ENCODE measurements at regions not wholly inside any gene's neighbourhood (a gene's known extent, or its start where the extent isn't known, plus 50 kb on each side); places are given as distances from the start of the nearest gene placed in this dataset.

GRCh38 chr9:87013490-87013889 lies 66.2 kb upstream of the GAS1 start:
- H3K4me2 ChIP-seq (ENCODE audit: low read length), result no peak overlapping the region
- ChIA-PET POLR2A (ENCODE audit: unreplicated experiment) (no interaction called here), CTCF (no interaction called here)
- H3K9me2 ChIP-seq (replicated peaks; ENCODE audit: low read length), result no peaks in the 10 kb centered on the region
- no peak overlapping the region for H3K9ac ChIP-seq (ENCODE audit: low read length)
- TF ChIP-seq, protein P1, sequence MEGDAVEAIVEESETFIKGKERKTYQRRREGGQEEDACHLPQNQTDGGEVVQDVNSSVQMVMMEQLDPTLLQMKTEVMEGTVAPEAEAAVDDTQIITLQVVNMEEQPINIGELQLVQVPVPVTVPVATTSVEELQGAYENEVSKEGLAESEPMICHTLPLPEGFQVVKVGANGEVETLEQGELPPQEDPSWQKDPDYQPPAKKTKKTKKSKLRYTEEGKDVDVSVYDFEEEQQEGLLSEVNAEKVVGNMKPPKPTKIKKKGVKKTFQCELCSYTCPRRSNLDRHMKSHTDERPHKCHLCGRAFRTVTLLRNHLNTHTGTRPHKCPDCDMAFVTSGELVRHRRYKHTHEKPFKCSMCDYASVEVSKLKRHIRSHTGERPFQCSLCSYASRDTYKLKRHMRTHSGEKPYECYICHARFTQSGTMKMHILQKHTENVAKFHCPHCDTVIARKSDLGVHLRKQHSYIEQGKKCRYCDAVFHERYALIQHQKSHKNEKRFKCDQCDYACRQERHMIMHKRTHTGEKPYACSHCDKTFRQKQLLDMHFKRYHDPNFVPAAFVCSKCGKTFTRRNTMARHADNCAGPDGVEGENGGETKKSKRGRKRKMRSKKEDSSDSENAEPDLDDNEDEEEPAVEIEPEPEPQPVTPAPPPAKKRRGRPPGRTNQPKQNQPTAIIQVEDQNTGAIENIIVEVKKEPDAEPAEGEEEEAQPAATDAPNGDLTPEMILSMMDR (conservative IDR thresholded peaks at IDR 0.05; ENCODE audit: low read depth, low read length), result no peak
- TF ChIP-seq EZH2phosphoT487 (IDR thresholded peaks at IDR 0.05; ENCODE audit: borderline replicate concordance, low read length), result no peak
- TF ChIP-seq EZH2 (IDR thresholded peaks at IDR 0.05; ENCODE audit: low read length, unreplicated experiment), result no peak
- no peak overlapping the region for H2AFZ ChIP-seq (ENCODE audit: low read length)
- no peaks in the 10 kb centered on the region for H3K9me3 ChIP-seq (ENCODE audit: low read length)
- H3K4me3 ChIP-seq (ENCODE audit: low read length), result no peak overlapping the region
- H3F3A ChIP-seq (ENCODE audit: low read length, unreplicated experiment), result no peaks in the 10 kb centered on the region
- H3K4me1 ChIP-seq (ENCODE audit: insufficient read depth, low read length), result no peaks in the 10 kb centered on the region
- no peaks in the 10 kb centered on the region for H3K27me3 ChIP-seq (ENCODE audit: low read length)
- DNase-seq (no peak), ATAC-seq (no peak)
- no peaks in the 10 kb centered on the region for H4K20me1 ChIP-seq (ENCODE audit: low read length)
- H3K36me3 ChIP-seq (ENCODE audit: low read depth, low read length), result no peaks in the 10 kb centered on the region
- no peak overlapping the region for H3K27ac ChIP-seq (ENCODE audit: low read length)
- intact Hi-C loops (cut with micrococcal nuclease), result no loop called here
- no TSS peak for BruUV-seq (replicated peaks)
- H3K79me2 ChIP-seq (ENCODE audit: low read length), result no peaks in the 10 kb centered on the region

DNA sequence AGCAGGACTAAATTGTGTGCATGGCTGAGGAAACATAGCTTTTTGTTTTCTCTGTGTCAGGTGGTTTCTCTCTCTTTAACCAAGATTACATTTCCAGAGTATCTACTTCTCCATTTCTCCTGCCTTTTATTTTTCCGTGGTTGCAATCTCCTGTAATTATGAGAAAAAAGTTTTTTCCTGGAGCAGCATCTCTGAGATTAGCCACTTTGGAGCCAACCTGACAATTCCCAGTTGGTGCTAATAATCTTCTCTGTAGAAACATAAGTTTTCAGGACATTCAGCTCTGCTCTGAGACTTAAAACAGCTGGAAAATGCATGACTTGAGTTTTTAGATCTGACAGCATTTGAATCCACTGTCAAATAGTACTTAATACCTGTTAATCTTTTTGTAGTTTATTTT lies 67.1 kb upstream of the GAS1 start:
- no peaks in the 10 kb centered on the region for H3F3A ChIP-seq (ENCODE audit: low read length, unreplicated experiment)
- no peaks in the 10 kb centered on the region for H3K27me3 ChIP-seq (ENCODE audit: low read length)
- H3K4me3 ChIP-seq (ENCODE audit: low read length), result no peak overlapping the region
- intact Hi-C loops (cut with micrococcal nuclease), result no loop called here
- no peak overlapping the region for H2AFZ ChIP-seq (ENCODE audit: low read length)
- ATAC-seq (no peak), DNase-seq (no peak)
- H3K27ac ChIP-seq (ENCODE audit: low read length), result no peak overlapping the region
- no peak overlapping the region for H3K9ac ChIP-seq (ENCODE audit: low read length)
- no peaks in the 10 kb centered on the region for H3K9me3 ChIP-seq (ENCODE audit: low read length)
- H3K36me3 ChIP-seq (ENCODE audit: low read depth, low read length), result no peaks in the 10 kb centered on the region
- ChIA-PET CTCF (no interaction called here), POLR2A (ENCODE audit: unreplicated experiment) (no interaction called here)
- no peak overlapping the region for H3K4me2 ChIP-seq (ENCODE audit: low read length)
- H3K9me2 ChIP-seq (replicated peaks; ENCODE audit: low read length), result no peaks in the 10 kb centered on the region
- no peaks in the 10 kb centered on the region for H3K4me1 ChIP-seq (ENCODE audit: insufficient read depth, low read length)
- no peaks in the 10 kb centered on the region for H3K79me2 ChIP-seq (ENCODE audit: low read length)
- no peaks in the 10 kb centered on the region for H4K20me1 ChIP-seq (ENCODE audit: low read length)
- BruUV-seq (replicated peaks), result no TSS peak
- TF ChIP-seq EZH2phosphoT487 (IDR thresholded peaks at IDR 0.05; ENCODE audit: borderline replicate concordance, low read length), result no peak
- TF ChIP-seq, protein P1 (conservative IDR thresholded peaks at IDR 0.05; ENCODE audit: low read depth, low read length), result no peak
- TF ChIP-seq EZH2 (IDR thresholded peaks at IDR 0.05; ENCODE audit: low read length, unreplicated experiment), result no peak

- Histone ChIP-seq H3K9me3 (ENCODE audit: low read length) (no peaks in the 10 kb centered on the region), H3K36me3 (ENCODE audit: low read depth, low read length) (no peaks in the 10 kb centered on the region), H3K9me2 (replicated peaks; ENCODE audit: low read length) (no peaks in the 10 kb centered on the region), H3F3A (ENCODE audit: low read length, unreplicated experiment) (no peaks in the 10 kb centered on the region), H3K27ac (ENCODE audit: low read length) (no peak overlapping the region), H3K4me1 (ENCODE audit: insufficient read depth, low read length) (no peaks in the 10 kb centered on the region), H2AFZ (ENCODE audit: low read length) (no peak overlapping the region), H4K20me1 (ENCODE audit: low read length) (no peaks in the 10 kb centered on the region), H3K79me2 (ENCODE audit: low read length) (no peaks in the 10 kb centered on the region), H3K4me2 (ENCODE audit: low read length) (no peak overlapping the region), H3K27me3 (ENCODE audit: low read length) (no peaks in the 10 kb centered on the region), H3K4me3 (ENCODE audit: low read length) (no peak overlapping the region), H3K9ac (ENCODE audit: low read length) (no peak overlapping the region)
- ChIA-PET POLR2A (ENCODE audit: unreplicated experiment) (no interaction called here), CTCF (no interaction called here)
- TF ChIP-seq, protein P1 (conservative IDR thresholded peaks at IDR 0.05; ENCODE audit: low read depth, low read length), result no peak
- TF ChIP-seq EZH2 (IDR thresholded peaks at IDR 0.05; ENCODE audit: low read length, unreplicated experiment) (no peak), EZH2phosphoT487 (IDR thresholded peaks at IDR 0.05; ENCODE audit: borderline replicate concordance, low read length) (no peak)
- ATAC-seq (no peak), DNase-seq (no peak)
- intact Hi-C loops (cut with micrococcal nuclease), result no loop called here
- no TSS peak for BruUV-seq (replicated peaks)
These were observed 69.4 kb upstream of the GAS1 start for GRCh38 chr9:87016681-87017080.

Measured in PC-3 (cell line).